ENCODE measurements at regions not wholly inside any gene's neighbourhood (a gene's known extent, or its start where the extent isn't known, plus 50 kb on each side); places are given as distances from the start of the nearest gene placed in this dataset.

DNA sequence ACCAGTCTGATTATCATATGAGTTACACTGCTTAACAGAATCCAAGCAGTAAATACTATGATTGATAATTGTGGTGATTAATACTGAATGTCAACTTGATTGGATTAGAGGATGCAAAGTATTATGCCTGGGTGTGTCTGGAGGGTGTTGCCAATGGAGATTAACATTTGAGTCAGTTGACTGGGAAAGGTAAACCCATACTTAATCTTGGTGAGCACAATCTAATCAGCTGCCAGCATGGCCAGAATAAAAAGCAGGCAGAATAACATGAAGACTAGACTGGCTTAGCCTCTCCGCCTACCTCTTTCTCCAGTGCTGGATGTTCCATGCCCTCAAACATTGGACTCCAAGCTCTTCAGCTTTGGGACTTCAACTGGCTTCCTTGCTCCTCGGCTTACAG, 961.3 kb downstream of the ADGRL3 start:
- TF ChIP-seq, protein P1, sequence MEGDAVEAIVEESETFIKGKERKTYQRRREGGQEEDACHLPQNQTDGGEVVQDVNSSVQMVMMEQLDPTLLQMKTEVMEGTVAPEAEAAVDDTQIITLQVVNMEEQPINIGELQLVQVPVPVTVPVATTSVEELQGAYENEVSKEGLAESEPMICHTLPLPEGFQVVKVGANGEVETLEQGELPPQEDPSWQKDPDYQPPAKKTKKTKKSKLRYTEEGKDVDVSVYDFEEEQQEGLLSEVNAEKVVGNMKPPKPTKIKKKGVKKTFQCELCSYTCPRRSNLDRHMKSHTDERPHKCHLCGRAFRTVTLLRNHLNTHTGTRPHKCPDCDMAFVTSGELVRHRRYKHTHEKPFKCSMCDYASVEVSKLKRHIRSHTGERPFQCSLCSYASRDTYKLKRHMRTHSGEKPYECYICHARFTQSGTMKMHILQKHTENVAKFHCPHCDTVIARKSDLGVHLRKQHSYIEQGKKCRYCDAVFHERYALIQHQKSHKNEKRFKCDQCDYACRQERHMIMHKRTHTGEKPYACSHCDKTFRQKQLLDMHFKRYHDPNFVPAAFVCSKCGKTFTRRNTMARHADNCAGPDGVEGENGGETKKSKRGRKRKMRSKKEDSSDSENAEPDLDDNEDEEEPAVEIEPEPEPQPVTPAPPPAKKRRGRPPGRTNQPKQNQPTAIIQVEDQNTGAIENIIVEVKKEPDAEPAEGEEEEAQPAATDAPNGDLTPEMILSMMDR (IDR thresholded peaks at IDR 0.05; ENCODE audit: low read depth, low read length, poor library complexity, severe bottlenecking): no peak
- TF ChIP-seq EZH2phosphoT487 (IDR thresholded peaks at IDR 0.05; ENCODE audit: borderline replicate concordance, low read length): no peak
- no peaks in the 10 kb centered on the region for H3K79me2 ChIP-seq (ENCODE audit: control insufficient read depth, low read length)
- no peak overlapping the region for H3K4me3 ChIP-seq (ENCODE audit: low read length)
- H3K36me3 ChIP-seq (ENCODE audit: control insufficient read depth, low read length): no peaks in the 10 kb centered on the region
- H3K27ac ChIP-seq (ENCODE audit: low read depth, low read length): no peak overlapping the region
- H4K20me1 ChIP-seq (ENCODE audit: control insufficient read depth, insufficient read depth, low read depth, low read length): no peaks in the 10 kb centered on the region
- H3F3A ChIP-seq (ENCODE audit: control insufficient read depth, insufficient read depth): no peaks in the 10 kb centered on the region
- H3K9me2 ChIP-seq (replicated peaks; ENCODE audit: control insufficient read depth, low read length): no peaks in the 10 kb centered on the region
- no peak overlapping the region for H3K4me2 ChIP-seq (ENCODE audit: low read length)
- H3K4me1 ChIP-seq (ENCODE audit: control insufficient read depth, low read length): no peaks in the 10 kb centered on the region
- no peaks in the 10 kb centered on the region for H3K9me3 ChIP-seq (ENCODE audit: control insufficient read depth, insufficient read depth, low read length)
- H3K27me3 ChIP-seq (ENCODE audit: control insufficient read depth, low read length): no peaks in the 10 kb centered on the region

DNA sequence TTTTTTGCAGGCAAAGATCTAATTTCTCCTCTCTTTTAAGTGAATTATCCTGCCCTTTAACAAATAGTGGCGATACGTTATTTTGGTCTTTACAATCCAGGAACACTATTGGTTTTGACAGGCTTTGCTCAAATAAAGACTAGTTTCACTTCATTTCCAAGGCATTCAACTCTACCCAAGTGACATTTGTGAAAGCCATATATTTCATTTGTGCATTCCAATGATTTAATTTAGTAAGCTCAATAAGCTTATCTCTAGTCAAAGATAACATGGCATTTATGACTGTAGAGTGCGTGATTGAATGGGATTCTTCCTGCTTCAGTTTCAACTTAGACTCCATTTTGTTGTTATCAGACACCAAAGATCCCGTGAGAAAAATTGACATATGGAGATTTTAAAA, 959.8 kb downstream of the ADGRL3 start:
- TF ChIP-seq, protein P1 (IDR thresholded peaks at IDR 0.05; ENCODE audit: low read depth, low read length, poor library complexity, severe bottlenecking): no peak
- no peak for TF ChIP-seq EZH2phosphoT487 (IDR thresholded peaks at IDR 0.05; ENCODE audit: borderline replicate concordance, low read length)
- Histone ChIP-seq H3K36me3 (ENCODE audit: control insufficient read depth, low read length) (no peaks in the 10 kb centered on the region), H3K27me3 (ENCODE audit: control insufficient read depth, low read length) (no peaks in the 10 kb centered on the region), H3K4me1 (ENCODE audit: control insufficient read depth, low read length) (no peaks in the 10 kb centered on the region), H3F3A (ENCODE audit: control insufficient read depth, insufficient read depth) (no peaks in the 10 kb centered on the region), H3K79me2 (ENCODE audit: control insufficient read depth, low read length) (no peaks in the 10 kb centered on the region), H3K27ac (ENCODE audit: low read depth, low read length) (no peak overlapping the region), H4K20me1 (ENCODE audit: control insufficient read depth, insufficient read depth, low read depth, low read length) (no peaks in the 10 kb centered on the region), H3K4me3 (ENCODE audit: low read length) (no peak overlapping the region), H3K9me2 (replicated peaks; ENCODE audit: control insufficient read depth, low read length) (no peaks in the 10 kb centered on the region), H3K4me2 (ENCODE audit: low read length) (no peak overlapping the region), H3K9me3 (ENCODE audit: control insufficient read depth, insufficient read depth, low read length) (no peaks in the 10 kb centered on the region)

DNA sequence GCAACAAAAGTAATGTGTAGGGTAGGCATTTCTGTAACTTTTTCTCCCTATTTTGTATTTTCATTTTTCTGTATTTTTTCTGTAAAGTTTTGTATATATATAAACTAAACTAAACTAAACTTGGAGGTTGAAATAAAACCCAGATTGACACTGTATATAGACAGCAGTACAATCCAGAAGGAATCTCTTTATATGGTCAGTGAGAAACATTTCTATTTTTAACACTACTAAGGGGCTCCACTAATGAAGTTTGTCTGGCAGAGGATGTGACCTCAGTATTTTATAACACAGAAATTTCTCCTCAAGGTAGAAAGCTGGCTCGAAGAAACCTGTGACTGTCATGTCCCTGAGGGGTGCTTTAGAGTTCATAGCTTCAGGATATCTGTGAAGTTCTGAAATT, 959.2 kb downstream of the ADGRL3 start:
- TF ChIP-seq, protein P1 (IDR thresholded peaks at IDR 0.05; ENCODE audit: low read depth, low read length, poor library complexity, severe bottlenecking): no peak
- TF ChIP-seq EZH2phosphoT487 (IDR thresholded peaks at IDR 0.05; ENCODE audit: borderline replicate concordance, low read length): no peak
- H3K79me2 ChIP-seq (ENCODE audit: control insufficient read depth, low read length): no peaks in the 10 kb centered on the region

DNA sequence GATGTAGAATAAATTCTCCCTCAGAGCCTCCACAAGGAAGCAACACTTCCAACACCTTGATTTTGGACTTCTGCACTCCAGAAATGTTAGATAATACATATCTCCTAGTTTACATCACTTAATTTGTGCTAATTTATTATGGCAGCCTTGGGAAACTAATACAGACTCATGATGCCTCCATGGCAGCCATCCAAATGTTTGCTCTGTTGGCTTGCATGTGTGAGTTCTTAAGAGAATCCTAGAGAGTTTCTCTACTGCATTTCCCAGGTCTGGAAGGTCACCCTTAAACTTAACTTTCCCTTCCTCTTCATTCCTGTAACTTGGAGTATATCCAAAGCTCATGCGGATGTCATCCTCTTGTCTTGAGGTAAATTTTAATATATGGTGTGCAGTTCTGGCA, 956.1 kb downstream of the ADGRL3 start:
- no peaks in the 10 kb centered on the region for H3K27me3 ChIP-seq (ENCODE audit: control insufficient read depth, low read length)
- no peak for TF ChIP-seq EZH2phosphoT487 (IDR thresholded peaks at IDR 0.05; ENCODE audit: borderline replicate concordance, low read length)
- TF ChIP-seq, protein P1 (IDR thresholded peaks at IDR 0.05; ENCODE audit: low read depth, low read length, poor library complexity, severe bottlenecking): no peak
- no peaks in the 10 kb centered on the region for H3F3A ChIP-seq (ENCODE audit: control insufficient read depth, insufficient read depth)

More for the DNA sequence above, 959.2 kb downstream of the ADGRL3 start:
- Histone ChIP-seq H3K4me2 (ENCODE audit: low read length) (no peak overlapping the region), H3K9me2 (replicated peaks; ENCODE audit: control insufficient read depth, low read length) (no peaks in the 10 kb centered on the region), H3K9me3 (ENCODE audit: control insufficient read depth, insufficient read depth, low read length) (no peaks in the 10 kb centered on the region), H3K4me3 (ENCODE audit: low read length) (no peak overlapping the region), H3F3A (ENCODE audit: control insufficient read depth, insufficient read depth) (no peaks in the 10 kb centered on the region), H3K36me3 (ENCODE audit: control insufficient read depth, low read length) (no peaks in the 10 kb centered on the region), H3K4me1 (ENCODE audit: control insufficient read depth, low read length) (no peaks in the 10 kb centered on the region), H4K20me1 (ENCODE audit: control insufficient read depth, insufficient read depth, low read depth, low read length) (no peaks in the 10 kb centered on the region), H3K27me3 (ENCODE audit: control insufficient read depth, low read length) (no peaks in the 10 kb centered on the region), H3K27ac (ENCODE audit: low read depth, low read length) (no peak overlapping the region)

More for the DNA sequence above, 956.1 kb downstream of the ADGRL3 start:
- H3K27ac ChIP-seq (ENCODE audit: low read depth, low read length): no peak overlapping the region
- H4K20me1 ChIP-seq (ENCODE audit: control insufficient read depth, insufficient read depth, low read depth, low read length): no peaks in the 10 kb centered on the region
- H3K79me2 ChIP-seq (ENCODE audit: control insufficient read depth, low read length): no peaks in the 10 kb centered on the region
- H3K4me2 ChIP-seq (ENCODE audit: low read length): no peak overlapping the region
- H3K36me3 ChIP-seq (ENCODE audit: control insufficient read depth, low read length): no peaks in the 10 kb centered on the region
- no peak overlapping the region for H3K4me3 ChIP-seq (ENCODE audit: low read length)
- H3K4me1 ChIP-seq (ENCODE audit: control insufficient read depth, low read length): no peaks in the 10 kb centered on the region
- no peaks in the 10 kb centered on the region for H3K9me2 ChIP-seq (replicated peaks; ENCODE audit: control insufficient read depth, low read length)
- H3K9me3 ChIP-seq (ENCODE audit: control insufficient read depth, insufficient read depth, low read length): no peaks in the 10 kb centered on the region

Measured in DOHH2 (cell line).